Spinal cord (tissue), 9 donors: ENCODE measurements at regions not wholly inside any gene's neighbourhood (a gene's known extent, or its start where the extent isn't known, plus 50 kb on each side); places are given as distances from the start of the nearest gene placed in this dataset.
A peak's percentile ranks its signal among the peaks of the same experiment; 100 is the strongest.

Experiments used
- DNase-seq, 6 donors: peaks; one replicate each; pipeline versions ENCODE4 v3.0.0 to v3.0.0-alpha.2; 2013 to 2015; ENCODE audit warnings: low spot score in 6 of 6, low read depth in 4 of 6
- H3K27ac ChIP-seq: one replicate; pipeline ENCODE4 v1.5.1; 2013; ENCODE audit warnings: low read depth, low read length, control low read depth
- H3K27me3 ChIP-seq: one replicate; pipeline ENCODE4 v1.6.1; 2013; ENCODE audit warnings: low read length; ENCODE audit not compliant: control insufficient read depth, insufficient read depth
- H3K36me3 ChIP-seq: one replicate; pipeline ENCODE4 v1.6.1; 2013; ENCODE audit warnings: low read length; ENCODE audit not compliant: control insufficient read depth, insufficient read depth
- H3K4me1 ChIP-seq: one replicate; pipeline ENCODE4 v1.6.1; 2013; ENCODE audit warnings: low read length; ENCODE audit not compliant: control insufficient read depth, insufficient read depth
- H3K4me3 ChIP-seq: one replicate; pipeline ENCODE4 v1.5.1; 2013; ENCODE audit warnings: low read depth, low read length, control low read depth
- H3K9me3 ChIP-seq: one replicate; pipeline ENCODE4 v1.6.1; 2013; ENCODE audit warnings: low read length; ENCODE audit not compliant: control insufficient read depth, insufficient read depth
- WGBS: methylation state at CpG from one replicate; pipeline ENCODE4 v1.1.5; 2013; ENCODE audit warnings: missing lambda C conversion rate; ENCODE audit not compliant: insufficient coverage; 5-methylcytosine and 5-hydroxymethylcytosine counted together
- donor health status: healthy.

DNA sequence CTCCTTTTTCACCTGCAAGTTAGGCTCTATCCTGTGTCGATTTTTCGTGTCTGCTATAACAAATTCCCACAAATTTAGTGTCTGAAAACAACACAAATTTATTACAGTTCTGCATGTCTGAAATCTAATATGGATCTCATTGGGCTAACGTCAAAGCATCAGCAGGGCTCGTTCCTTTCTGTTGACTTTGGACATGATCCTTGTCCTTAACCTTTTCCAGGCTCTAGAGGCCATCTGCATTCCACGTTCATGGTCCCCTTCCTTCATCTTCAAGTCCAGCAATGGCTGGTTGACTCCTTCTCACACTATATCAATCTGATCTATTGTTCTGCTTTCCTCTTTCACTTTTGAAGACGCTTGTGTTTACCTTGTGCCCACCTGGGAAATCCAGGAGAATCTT is 165.7 kb upstream of the RARB start:
- no peaks in the 10 kb centered on the region for H3K27me3 ChIP-seq
- no peaks in the 10 kb centered on the region for H3K9me3 ChIP-seq
- H3K27ac ChIP-seq, result no peak overlapping the region
- no peak overlapping the region for H3K4me3 ChIP-seq
- peaks cover 3% of the 10 kb centered on the region for H3K4me1 ChIP-seq
- no peak for DNase-seq
- no peaks in the 10 kb centered on the region for H3K36me3 ChIP-seq
- 90% methylated on average over 5 of the region's 6 CpGs for WGBS

DNA sequence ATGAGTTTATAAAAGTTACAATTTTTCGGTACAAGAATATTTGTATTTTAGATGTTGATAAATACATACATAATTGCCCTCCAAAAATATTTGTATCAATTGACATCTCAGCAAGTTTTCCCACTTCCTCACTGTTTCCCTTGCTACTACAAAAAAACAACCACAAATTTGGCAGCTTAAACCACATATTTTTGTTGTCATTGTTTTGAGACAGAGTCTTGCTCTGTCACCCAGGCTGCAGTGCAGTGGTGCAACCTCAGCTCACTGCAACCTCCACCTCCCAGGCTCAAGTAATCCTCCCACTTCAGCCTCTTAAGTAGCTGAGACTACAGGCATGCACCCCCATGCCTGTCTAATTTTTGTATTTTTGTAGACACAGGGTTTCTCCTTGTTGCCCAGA is 162.8 kb upstream of the RARB start:
- no peak overlapping the region for H3K27ac ChIP-seq
- DNase-seq, result no peak
- H3K4me1 ChIP-seq, result no peaks in the 10 kb centered on the region
- H3K27me3 ChIP-seq, result no peaks in the 10 kb centered on the region
- no CpG with 5 or more reads among the region's 1 CpG for WGBS
- no peak overlapping the region for H3K4me3 ChIP-seq
- H3K9me3 ChIP-seq, result no peaks in the 10 kb centered on the region
- H3K36me3 ChIP-seq, result no peaks in the 10 kb centered on the region

DNA sequence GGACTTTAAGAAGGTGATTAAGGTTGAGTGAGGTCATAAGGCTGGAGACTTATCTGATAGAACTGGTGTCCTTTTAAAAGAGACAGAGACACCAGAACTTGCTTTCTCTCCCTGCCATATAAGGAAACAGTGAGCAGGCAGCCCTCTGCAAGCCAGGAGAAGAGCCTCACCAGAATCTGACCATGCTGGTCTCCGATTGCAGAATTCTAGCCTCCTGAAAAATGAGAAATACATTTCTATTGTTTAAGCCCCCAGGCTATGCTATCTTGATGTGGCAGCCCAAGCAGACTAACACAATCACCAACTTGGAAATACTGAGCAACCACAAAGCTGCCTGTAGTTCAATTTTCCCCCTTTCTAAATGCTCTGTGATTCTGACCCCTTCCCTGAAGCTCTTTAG is 161.4 kb upstream of the RARB start:
- no peaks in the 10 kb centered on the region for H3K36me3 ChIP-seq
- H3K27me3 ChIP-seq, result no peaks in the 10 kb centered on the region
- H3K9me3 ChIP-seq, result no peaks in the 10 kb centered on the region
- H3K27ac ChIP-seq, result no peak overlapping the region
- H3K4me3 ChIP-seq, result no peak overlapping the region
- no peak for DNase-seq
- WGBS, result 88% methylated on average over 1 of the region's 1 CpG
- no peaks in the 10 kb centered on the region for H3K4me1 ChIP-seq

DNA sequence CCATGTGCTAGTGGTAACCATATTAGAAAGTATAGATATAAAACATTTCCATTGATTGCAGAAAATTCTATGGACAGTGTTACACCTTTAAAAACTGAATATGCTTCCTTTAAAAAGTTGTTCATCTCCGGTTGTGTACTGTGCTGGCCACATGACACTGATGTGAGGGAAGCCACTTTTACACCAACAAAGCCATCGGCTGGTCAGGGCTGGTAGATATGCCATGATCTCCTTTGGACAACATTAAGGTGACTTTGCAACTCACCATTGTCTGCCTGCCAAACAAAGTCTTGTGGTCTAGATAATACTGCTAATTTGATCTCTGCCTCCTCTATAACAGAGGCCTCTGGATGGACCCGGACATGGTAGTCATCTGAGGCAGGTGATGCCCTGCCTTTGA is 156.0 kb upstream of the RARB start:
- Histone ChIP-seq H3K27ac (no peak overlapping the region), H3K27me3 (no peaks in the 10 kb centered on the region), H3K4me3 (no peak overlapping the region), H3K36me3 (no peaks in the 10 kb centered on the region), H3K9me3 (no peaks in the 10 kb centered on the region), H3K4me1 (no peaks in the 10 kb centered on the region)
- DNase-seq, result no peak
- 92% methylated on average over 2 of the region's 3 CpGs for WGBS

DNA sequence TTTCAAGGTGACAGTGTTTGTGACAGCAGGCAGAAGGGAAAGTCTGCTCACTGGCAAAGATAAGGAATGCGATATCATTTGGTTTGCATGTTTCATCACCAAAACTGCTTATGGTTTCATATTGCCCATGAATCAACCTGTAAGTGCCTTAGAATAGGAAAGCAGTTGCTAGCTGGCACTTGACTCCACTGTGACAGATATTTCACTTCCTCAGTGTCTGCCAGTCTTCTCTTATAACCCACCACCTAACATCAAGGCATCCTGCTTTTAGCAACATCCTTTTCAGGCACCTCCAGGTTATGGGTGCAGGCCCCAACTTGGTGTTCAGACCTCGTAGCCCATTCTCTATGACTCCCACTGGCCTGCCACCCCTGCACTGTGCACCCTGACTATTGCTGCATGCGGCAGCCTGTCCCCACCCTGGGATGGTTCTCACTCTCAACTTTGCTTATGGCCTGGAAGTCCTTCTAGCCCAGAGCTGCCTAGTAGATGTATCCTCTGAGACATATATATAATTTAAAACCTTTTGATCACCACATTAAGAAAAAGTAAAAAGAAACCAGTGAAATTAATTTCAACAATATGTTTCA is 154.4 kb upstream of the RARB start:
- no peaks in the 10 kb centered on the region for H3K36me3 ChIP-seq
- no peaks in the 10 kb centered on the region for H3K9me3 ChIP-seq
- no peaks in the 10 kb centered on the region for H3K27me3 ChIP-seq
- 83% methylated on average over 2 of the region's 3 CpGs for WGBS
- no peak overlapping the region for H3K4me3 ChIP-seq
- DNase-seq, result no peak
- H3K27ac ChIP-seq, result no peak overlapping the region
- H3K4me1 ChIP-seq, result no peaks in the 10 kb centered on the region

DNA sequence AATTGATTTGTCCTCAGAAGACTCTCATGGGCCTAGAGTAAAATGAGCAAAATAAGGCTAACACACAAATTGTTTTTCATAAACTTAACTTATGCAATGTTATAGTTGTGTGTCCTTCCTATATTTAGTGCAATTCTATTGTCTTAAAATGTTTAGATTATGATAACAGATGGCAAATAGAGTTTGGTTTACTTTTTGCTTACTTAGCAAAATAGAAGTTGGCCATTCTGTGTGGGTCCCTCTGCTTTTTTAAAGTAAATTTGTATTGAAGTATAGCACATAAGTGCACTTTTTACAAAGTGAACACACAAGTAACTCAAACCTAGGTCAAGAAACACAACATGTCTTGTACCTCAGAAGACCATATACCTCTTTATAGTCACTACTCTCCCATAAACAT is 150.6 kb upstream of the RARB start:
- Histone ChIP-seq H3K9me3 (no peaks in the 10 kb centered on the region), H3K36me3 (no peaks in the 10 kb centered on the region), H3K27me3 (no peaks in the 10 kb centered on the region), H3K4me3 (no peak overlapping the region), H3K27ac (no peak overlapping the region), H3K4me1 (no peaks in the 10 kb centered on the region)
- no peak for DNase-seq

DNA sequence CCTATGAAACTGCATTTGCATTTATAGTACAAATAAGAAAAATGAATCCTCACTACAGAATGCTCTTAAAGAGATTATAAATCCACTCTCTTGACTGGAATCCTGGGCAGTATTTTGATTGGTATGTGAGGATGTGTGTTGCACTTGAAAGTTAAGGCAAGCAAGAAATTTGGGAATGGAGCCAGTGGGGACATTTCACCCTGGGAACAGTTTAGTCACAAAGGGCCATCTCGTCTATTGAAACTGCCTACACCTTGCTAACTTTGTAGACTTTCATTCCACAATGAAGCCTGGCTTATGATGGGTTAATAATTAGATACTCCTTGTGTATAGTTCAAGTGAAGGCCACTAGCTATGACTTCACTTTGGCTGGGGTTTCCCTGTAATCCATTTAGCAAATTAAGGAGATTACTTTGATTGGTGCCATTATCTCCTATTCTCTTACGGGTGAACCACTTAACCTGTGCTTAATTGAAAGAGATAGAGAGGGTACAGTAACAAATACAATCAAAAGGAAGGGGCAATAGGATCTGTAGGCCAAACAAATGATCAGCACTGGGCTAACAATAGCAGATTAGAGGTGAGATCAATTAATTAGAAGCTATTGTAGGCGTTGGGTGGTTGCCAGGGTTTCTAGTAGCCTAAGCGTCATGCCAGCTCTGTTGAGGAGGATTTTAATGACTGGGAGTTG is 146.9 kb upstream of the RARB start:
- no peaks in the 10 kb centered on the region for H3K9me3 ChIP-seq
- no CpG with 5 or more reads among the region's 4 CpGs for WGBS
- peak in 1 of 6 donors; percentile 29 for DNase-seq
- H3K4me3 ChIP-seq, result no peak overlapping the region
- H3K4me1 ChIP-seq, result no peaks in the 10 kb centered on the region
- H3K36me3 ChIP-seq, result no peaks in the 10 kb centered on the region
- no peaks in the 10 kb centered on the region for H3K27me3 ChIP-seq
- H3K27ac ChIP-seq, result no peak overlapping the region

DNA sequence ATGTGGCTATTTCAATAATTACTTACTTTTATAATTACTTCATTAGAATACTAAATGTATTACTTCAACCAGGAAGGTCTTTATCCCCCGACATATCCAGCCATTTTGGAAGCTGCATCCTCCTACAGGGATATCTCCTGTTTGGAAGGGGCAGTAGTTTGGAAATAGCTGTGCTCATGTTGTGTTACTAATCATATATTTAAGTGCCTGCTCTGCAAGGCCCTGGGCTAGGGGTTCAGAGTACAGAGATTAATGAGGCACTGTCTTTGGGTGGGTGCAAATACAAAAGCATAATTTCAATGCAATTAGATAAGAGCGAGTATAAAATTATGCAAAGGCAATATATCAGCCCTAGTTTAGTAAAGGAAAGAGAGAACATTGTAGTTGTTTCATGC is 146.3 kb upstream of the RARB start:
- H3K4me3 ChIP-seq, result no peak overlapping the region
- no CpG with 5 or more reads among the region's 2 CpGs for WGBS
- H3K9me3 ChIP-seq, result no peaks in the 10 kb centered on the region
- no peaks in the 10 kb centered on the region for H3K27me3 ChIP-seq
- H3K4me1 ChIP-seq, result no peaks in the 10 kb centered on the region
- H3K36me3 ChIP-seq, result no peaks in the 10 kb centered on the region
- peak in 1 of 6 donors; percentile 62 for DNase-seq
- no peak overlapping the region for H3K27ac ChIP-seq

DNA sequence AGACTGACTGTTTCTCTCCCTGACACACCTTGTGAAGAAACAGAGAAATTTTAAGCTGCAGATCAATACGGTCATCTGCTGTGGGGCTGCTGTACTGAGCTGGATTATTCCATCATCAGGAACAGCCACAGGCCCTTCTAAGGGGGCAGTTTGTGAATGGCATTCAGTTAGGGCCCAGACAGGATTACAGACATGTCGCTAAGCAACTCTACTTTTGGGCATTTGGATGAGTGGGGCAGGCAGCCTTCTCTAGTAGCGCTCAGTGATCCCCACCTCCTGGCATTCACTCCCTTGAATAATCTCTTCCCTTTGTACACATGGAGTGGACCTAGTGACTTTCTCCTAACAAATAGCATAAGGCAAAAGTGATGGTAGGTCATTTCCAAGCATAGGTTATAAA is 144.4 kb upstream of the RARB start:
- H3K36me3 ChIP-seq, result no peaks in the 10 kb centered on the region
- H3K4me1 ChIP-seq, result no peaks in the 10 kb centered on the region
- WGBS, result 92% methylated on average over 2 of the region's 3 CpGs
- H3K27me3 ChIP-seq, result no peaks in the 10 kb centered on the region
- no peak overlapping the region for H3K27ac ChIP-seq
- no peak for DNase-seq
- no peaks in the 10 kb centered on the region for H3K9me3 ChIP-seq
- no peak overlapping the region for H3K4me3 ChIP-seq

DNA sequence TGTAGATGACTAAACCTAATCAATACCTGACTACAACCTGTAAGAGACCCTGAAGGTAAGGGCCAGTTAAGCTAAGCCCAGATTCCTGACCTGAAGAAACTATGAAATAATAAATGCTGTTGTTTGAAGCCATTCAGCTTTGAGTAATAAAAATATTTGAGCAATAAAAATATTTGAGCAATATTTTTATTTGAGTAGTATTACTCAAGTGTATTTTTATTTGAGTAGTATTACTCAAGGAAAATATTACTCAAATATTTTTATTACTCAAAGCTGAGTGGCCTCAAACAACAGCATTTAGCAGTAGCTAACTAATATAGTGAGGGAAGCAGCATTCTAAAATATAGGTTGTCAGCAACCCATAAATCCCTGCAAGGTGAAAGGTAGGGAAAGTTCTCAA is 143.8 kb upstream of the RARB start:
- Histone ChIP-seq H3K4me1 (no peaks in the 10 kb centered on the region), H3K4me3 (no peak overlapping the region), H3K27me3 (no peaks in the 10 kb centered on the region), H3K27ac (no peak overlapping the region), H3K9me3 (no peaks in the 10 kb centered on the region), H3K36me3 (no peaks in the 10 kb centered on the region)
- no peak for DNase-seq
